HG02678 (cell line): ENCODE measurements at regions not wholly inside any gene's neighbourhood (a gene's known extent, or its start where the extent isn't known, plus 50 kb on each side); places are given as distances from the start of the nearest gene placed in this dataset.

Experiments used
- ATAC-seq: cut with Tn5 transposase; IDR thresholded peaks from one replicate; pipeline ENCODE4 v1.9.1; 2021; ENCODE audit warnings: mild to moderate bottlenecking, moderate library complexity; ENCODE audit not compliant: unreplicated experiment

DNA sequence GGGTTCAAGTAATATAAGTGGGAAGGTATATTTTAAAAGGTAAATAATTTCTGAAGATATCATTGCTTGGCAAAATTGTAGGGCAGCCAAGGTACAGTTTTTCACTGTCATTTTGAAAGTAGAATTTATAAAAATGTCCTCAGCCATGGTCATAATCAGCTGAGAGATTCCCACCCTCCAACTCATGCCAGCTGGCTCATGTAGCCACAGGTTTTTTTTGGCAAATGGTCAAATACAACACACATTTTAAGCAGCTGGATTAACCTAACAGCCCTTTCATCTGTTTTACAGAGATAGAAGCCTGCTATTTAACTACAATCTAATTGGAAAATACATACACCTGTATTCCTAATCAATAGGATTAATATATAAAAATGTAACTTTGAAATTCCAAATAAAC lies 619.2 kb upstream of the SGCG start:
- no peak for ATAC-seq

DNA sequence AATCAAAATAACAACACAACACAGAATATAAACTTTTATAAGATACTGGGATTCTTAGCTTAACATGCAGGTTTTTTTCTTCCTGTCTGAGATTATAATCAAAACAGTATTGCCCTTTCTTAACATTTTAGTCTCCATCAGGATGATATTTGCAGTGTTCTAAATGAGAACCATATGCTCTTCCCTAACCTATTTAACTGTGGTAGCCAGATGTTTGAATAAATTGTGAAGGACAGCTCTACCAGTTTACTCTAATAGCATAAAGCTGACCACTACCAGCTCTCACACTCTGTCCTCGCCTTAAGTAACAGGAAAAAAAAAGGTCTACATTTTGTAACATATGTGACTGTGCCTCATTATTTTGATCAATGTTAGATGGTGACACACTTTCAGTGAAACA lies 618.7 kb upstream of the SGCG start:
- ATAC-seq = no peak

DNA sequence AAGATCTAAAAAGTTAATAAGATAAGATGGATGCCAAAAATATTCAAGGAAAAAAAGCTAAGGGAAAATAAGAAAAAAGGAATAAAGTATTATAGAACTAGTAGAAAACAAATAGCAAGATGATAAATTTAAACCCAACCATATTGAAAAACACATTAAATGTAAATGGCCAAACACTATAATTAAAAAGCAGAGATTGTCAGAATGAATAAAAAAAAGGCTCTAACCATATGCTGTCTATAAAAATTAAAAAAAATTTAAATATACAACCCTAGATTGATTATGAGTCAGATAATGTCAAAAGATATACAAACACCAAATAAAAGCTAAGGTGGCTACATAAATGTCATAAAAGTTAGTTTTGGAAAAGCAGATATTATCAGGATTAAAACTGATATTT lies 617.5 kb upstream of the SGCG start:
- no peak for ATAC-seq

DNA sequence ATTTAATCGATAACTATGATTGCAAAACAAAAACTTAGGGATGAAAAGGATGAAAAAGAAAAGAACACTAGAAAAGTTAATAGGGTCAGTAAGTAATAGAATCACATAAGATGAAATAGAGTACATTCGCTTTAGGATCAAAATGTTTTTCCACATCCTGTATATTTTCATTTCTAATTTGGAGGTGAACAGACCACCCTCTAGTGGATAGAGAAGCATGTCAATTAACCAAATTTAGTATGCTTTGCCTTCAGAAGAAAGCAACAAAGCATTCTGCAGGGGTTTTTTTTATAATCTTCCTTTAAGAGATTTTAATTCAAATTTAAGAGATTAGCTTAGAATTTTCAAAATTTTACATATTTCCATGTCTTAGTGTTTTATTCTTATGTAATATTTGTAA lies 611.0 kb upstream of the SGCG start:
- no peak for ATAC-seq

DNA sequence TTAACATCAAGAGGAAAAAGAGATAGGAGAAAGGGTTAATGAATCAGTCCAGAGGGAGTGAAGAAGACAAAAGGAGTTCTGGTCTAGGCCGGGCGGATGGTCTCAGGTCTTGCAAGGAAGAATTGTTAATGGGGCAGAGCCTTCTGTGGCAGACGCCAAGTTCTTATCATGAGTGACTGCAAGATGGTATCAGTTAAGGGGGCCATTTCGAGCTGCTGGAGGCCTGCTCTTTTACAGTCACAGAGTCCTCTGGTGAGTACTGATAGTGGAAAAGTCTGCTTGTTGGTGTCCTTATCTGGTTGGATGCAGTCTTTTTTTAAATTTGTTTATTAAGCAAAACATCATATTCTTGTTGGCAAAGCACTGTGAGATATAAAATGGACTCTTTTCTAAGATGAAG lies 590.9 kb upstream of the SGCG start:
- no peak for ATAC-seq

DNA sequence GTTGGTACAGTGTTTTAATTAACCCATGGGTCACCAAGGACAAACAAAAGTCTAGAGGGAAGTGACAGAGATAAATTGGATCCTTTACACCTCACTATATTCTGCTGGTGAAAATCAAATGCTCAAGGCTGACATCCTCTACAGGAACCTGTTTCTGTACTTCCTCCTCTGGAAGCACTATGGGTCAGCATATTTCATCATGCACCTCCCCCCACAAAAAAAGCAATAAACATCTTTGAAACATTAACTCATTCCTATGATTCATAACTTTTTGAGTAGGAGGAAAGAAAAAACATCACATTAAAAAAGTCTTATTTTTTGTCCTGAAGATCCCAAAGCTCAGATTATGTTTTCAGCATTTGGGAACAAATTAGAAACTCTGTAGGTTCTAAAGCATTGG lies 588.3 kb upstream of the SGCG start:
- no peak for ATAC-seq

DNA sequence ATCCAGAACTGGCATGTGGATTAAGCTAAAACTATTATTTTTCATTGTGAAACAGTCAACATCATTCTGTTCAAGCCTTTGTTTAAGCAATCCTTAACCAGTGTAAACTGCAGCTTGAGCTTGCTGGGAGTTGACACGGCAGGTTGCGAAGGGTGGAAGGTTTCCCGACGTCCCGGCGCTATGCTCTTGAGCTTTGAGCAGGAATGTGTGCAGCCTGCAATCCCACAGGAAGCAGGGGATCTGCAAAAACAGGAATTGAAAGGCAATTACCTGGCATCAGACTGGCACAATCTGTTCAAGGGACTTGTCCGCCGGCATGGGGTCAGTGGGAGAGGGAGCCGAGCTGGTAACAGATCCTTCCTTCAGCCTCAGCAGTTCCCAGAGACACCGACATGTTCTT lies 586.7 kb upstream of the SGCG start:
- no peak for ATAC-seq

DNA sequence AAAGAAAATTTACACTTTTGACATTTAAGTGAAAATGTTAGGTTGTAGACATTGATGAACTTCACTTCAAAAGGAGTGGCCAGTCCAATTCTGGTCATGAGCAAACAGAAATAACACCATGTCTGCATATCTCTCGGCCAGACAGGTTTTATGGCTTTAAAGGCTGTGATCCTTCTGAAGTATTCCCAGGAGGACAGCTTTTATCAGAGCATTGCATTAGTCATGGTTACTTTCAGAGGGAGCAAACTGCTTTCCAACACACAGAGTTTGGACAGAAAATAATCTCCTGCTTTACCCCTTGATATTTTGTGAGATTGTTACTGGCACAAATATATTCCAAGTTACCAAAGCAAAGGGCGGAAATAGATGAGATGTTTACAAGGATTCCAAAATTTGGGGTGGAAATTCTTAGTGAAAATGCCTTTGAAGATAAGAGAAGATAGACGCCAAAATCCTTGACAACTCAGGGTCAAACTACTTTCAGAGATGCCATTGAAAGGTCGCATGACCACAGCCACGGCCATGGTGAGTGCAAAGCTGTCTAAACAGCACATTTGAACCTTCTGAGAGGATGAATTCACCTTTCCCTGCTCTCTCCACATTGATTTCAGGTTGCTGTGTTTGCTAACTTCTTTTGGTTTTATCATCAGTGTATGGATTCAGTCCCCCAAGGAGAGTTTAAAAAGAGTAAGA lies 584.5 kb upstream of the SGCG start:
- ATAC-seq = no peak

DNA sequence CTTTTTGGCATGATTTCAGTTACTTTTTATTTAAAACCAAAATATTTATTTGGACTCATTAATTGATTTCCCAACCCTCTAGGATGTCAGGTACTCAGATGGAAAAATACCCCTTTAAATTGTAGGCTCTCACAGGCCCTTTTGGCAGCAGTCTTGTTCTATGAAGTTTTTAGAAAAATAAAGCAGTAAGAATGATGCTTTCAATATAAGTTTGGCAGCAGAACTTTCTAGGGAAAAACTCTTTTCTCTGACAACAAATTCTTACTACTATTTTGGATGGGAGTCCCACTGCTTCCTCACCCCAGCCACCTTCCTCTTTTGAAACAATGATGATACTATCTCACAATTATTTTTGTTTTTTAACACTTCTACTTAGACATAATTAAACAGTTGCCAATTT lies 581.6 kb upstream of the SGCG start:
- ATAC-seq = no peak

DNA sequence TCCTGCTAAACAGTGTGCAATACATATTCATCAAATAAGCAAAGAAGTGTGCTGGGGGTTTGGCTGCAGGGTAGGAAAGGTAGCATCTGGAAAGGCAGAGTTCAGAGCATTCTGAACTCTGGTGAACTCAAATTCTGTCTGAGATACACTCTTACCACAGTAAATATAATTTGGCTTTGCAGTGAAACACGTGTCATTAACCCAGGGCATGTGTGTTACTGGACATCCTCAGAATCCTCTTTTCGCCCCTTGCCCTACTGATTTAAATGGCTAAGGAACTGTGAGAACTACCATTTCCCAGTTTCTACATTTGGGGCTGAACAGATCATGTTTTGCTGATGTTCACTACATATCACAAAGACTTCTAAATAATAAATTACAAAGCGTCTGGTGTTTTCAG lies 562.8 kb upstream of the SGCG start:
- no peak for ATAC-seq

DNA sequence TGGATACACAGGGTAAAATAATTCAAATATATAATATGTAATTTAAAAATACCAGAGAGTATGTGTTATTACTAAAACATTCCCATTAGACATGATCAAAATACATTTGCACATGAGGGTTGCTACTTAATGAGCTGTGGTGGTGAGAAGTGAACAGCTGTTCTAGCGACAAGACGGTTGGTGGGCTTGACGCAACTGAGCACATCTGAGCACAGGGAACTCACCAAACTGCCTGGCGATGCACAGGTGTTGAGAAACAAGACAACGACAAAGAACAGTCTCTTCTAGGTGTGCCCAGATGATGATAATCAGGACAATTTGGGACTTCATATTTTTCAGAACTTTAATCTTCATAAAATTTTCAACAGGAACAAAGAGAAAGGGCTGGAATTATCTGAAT lies 555.1 kb upstream of the SGCG start:
- ATAC-seq = no peak

DNA sequence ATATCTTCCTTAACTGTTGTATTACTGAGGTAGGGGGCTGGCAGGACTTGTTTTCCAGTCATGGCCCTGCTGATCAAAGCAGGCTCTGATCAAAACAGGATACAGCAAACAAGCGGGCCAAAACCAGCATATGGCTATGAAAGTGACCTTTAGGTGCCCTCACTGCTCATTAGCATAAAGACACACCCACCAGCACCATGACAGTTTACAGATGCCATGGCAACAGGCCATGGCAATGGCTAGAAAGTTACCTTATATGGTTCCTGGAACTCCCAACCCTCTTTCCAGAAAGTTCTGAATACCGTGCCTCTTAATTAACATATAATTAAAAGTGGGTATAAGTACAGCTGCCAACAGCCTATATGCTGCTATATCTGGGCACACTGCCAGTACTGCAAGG lies 551.4 kb upstream of the SGCG start:
- ATAC-seq = no peak

DNA sequence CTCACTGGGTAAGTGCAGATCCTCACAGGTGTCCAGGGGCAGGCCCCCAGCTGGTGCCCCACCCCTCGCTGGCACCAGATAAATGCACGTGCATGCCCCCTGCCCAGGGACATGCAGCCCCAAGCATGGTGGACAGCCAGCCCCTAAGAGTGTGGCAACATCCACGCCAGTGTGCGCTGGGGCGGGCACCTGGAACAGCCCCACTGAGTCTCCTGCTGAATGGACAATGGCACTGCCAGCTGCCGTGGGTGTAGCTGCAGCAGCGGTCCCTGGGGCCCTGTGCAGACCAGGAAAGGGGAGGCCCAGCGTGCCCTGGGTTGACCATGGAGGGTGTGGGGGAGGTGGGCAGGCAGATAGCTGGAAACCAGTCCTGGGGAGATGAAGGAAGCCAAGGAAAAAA lies 538.7 kb upstream of the SGCG start:
- no peak for ATAC-seq

DNA sequence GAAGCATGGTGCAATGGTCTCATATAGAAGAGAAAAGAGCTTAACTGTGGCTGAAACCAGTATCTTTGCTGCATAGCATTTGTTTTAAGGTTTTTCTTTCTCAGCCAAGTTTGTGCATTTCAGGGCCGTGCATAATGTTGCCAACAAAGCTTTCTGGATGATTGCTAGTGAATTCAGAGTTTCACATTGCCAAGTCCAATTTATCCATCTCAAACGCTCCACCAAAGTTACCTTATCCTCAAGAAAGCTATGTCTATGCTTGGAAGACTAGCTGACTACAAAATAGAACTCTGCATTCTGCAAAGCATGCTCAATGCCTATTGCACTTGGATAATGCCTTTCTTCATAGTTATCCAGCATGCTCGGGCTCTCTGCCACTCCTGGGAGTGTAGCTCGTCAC lies 535.8 kb upstream of the SGCG start:
- ATAC-seq = no peak

DNA sequence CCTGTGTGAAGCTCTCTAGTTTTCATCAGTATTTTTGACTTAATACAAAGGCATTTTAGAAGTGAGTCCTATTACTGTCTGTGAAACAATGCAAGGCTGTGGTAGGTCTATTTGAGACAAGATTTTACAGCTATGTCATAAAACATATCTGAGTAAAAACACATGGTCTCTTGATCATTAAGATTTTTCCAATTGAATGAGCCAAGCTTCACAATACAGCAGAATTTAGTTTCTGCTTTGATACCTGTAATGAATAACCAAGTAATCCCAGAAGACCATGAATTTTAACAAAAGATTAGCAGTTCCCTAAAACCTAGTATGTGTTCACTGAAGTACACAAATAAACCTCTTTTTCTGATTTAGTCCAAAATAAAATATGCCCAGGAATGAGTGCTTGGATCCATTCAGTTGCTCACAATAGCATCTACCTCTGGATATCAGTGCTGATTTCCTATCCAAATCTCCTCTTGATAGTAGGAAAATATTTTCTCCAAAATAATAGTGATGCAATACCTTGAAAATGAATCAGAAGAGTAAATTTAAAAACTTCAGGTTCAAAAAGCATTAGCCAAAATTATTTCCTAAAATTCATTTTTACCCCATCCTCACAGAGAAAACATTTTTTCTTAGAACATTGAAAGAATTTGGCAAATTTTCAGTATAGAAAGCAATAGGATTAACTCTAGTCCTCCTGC lies 533.5 kb upstream of the SGCG start:
- no peak for ATAC-seq

DNA sequence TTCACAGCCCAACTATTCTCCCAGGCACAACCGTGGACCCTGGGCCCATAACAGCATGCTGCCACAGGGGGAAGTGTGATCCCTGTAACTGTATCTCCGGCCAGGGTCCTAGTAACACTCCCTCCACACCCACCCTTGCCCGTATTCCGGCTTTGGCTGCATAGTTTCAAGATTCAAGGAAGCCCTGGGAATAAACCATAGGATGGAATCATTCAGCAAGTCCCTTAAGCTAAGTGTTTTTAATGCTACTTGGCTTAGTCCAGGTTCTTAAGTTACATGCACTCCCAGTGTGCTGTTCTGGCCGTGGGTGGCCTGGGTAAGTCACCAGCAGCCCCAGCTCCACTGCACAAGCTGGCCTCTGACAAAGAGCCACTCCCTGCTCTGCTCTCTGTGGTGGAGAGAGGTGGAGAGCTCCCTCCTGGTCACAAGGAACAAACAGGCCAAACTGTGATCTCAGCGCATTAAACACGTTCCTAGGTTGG lies 532.4 kb upstream of the SGCG start:
- ATAC-seq = no peak

DNA sequence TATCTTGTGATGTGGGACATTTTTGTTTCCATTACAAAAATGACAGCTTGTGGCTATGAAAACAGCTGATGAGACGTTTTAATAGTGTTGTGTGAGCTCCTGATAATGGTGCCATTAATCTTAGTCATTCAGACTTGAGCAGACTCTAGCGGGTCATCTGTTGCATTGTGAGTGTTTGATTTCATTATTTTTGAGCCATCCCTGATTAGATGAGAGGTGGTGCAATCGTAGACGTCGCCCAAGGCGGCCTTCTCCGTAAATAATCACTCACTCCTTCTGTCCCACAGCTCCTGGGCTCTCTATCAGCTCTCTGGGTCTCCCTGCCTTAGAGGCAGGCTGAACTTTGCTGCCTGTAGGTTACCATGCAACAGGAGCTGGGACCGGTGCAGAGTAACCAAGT lies 528.0 kb upstream of the SGCG start:
- no peak for ATAC-seq

DNA sequence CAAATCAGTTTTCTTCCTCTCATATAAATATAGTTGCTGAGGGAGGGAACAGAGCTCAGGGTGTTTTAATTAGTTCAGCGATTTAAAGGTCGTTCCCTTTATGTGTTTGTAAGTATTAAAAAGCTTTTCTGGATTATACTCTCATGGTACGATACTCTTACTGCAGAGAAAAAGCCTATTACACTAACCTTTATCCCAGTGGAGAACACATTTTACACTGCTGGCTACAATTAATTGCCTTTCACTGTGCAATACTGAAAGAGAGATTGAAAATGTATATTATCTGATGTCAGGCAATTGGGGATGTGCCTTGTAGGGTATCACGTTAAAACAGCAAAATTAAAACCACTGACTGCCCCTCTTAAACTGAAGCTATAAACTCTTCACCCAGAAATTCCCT lies 526.9 kb upstream of the SGCG start:
- no peak for ATAC-seq

DNA sequence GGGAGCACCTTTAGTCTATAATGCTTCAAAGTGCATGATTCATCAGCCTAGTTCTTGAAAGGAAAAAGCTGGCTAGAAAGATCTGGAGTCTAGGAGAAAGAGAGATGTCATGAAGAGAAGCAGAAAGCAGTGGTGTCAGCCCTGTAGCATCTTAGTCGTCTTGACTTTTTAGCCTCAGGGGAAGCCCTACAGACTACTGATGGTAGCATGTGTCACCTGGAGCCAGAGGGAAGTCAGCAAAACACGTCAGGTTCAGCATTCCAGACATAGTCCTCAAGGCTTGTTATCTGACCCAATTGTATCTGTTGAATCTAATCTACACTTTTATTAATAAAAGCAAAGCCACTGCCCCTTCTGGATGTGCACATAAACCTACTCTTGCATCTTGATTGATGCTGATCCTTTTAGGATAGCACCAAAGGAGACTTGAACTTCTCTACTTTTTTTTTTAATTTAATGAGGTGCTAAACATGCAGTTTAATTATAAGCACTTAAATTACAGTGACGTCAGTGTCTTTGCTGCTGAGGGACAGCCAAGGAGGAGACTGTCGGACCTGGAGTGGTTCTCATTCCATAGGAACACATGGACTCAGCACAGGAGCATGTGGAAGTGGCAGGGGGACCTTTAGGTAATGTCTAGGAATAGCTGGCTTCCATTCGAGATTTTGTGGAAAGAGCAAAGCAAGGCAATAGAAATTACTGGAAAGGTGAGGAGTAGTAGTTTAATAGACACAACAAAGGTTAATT lies 525.5 kb upstream of the SGCG start:
- no peak for ATAC-seq

DNA sequence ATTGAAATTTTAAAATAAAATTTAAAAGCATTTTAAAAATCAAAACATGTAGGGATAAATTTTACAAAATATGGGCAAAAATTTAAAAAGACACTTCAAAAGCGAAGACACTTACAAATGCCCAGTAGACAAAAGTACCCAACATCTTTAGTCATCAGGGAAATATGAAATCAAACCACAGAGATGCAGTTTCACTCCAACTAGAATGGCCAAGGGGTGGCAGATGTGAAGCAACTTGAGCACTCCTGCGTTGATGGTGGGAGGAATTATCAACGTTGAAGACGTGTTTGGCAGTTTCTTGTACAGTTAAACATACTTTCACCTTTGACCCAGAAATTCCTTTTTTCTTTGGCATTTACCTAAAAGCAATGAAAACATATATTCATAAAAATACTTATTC lies 518.0 kb upstream of the SGCG start:
- no peak for ATAC-seq

DNA sequence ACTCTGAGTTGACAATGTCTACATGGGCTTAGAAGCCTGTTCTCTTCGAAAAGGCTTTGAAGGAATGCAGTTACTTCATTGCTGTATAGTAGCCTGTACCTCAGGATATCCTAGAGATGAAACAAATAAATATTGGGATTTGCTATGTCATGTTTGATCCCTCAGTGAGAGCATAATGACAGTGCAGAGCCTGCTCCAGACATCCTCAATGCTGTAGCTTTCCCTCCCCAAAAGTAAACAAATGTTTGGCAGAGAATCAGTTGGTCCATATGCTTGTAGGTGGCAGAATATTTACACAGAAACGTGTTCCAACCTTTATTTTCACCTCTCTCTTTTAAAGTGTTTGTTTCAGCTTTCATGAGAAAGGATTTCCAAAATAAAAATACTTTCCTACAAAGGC lies 515.3 kb upstream of the SGCG start:
- ATAC-seq = no peak

DNA sequence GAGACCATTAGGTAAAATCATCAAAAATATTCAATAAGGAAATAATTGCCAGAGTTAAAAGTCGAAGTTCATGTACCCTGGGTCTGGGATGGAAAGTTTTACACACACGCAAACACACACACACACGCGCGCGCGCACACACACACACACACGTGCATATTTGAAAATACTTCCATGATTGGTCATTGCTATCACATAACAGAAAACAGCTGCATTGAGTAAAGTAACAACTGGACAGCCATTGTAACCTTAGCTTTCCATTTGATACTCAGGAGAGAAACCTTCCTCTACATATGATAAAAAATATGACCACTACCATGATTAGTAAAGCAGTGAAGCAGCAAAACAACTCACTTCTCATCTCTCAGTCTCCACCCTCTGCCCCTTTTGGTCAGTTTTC lies 490.0 kb upstream of the SGCG start:
- no peak for ATAC-seq
